Central memory CD8-positive, alpha-beta T cell (primary cell): ENCODE measurements at regions not wholly inside any gene's neighbourhood (a gene's known extent, or its start where the extent isn't known, plus 50 kb on each side); places are given as distances from the start of the nearest gene placed in this dataset.
"Not testable (repeated sequence)": the region's sequence is repeated elsewhere in the genome, so short reads cannot be mapped to it uniquely, and the experiment has no call there.

ENCODE experiments used
- ATAC-seq: fragments of 150-1000 bp; cut with Tn5 transposase; replicated peaks from 2 replicates; pipeline ENCODE4 v1.10.0; 2022; ENCODE audit warnings: mild to moderate bottlenecking, moderate FRiP score, moderate number of reproducible peaks; ENCODE audit not compliant: poor library complexity, severe bottlenecking; ENCODE audit errors: extremely low read depth
- DNase-seq, 2 donors: peaks; one replicate each; pipeline ENCODE4 v3.0.0; 2021; ENCODE audit warnings: low spot score in 2 of 2
- H3K27ac Mint-ChIP-seq: one replicate; pipeline ENCODE4 v1.8.0; 2022; ENCODE audit warnings: low read depth, mild to moderate bottlenecking, moderate library complexity, mixed read lengths
- H3K27me3 Mint-ChIP-seq: one replicate; pipeline ENCODE4 v1.8.0; 2022; ENCODE audit warnings: mixed read lengths
- H3K36me3 Mint-ChIP-seq: one replicate; pipeline ENCODE4 v1.8.0; 2022; ENCODE audit warnings: mild to moderate bottlenecking, moderate library complexity, mixed read lengths; ENCODE audit not compliant: insufficient read depth
- H3K4me1 Mint-ChIP-seq: one replicate; pipeline ENCODE4 v1.8.0; 2022; ENCODE audit warnings: mixed read lengths
- H3K4me3 Mint-ChIP-seq: one replicate; pipeline ENCODE4 v1.8.0; 2022; ENCODE audit warnings: mild to moderate bottlenecking, moderate library complexity, mixed read lengths
- H3K9me3 Mint-ChIP-seq: one replicate; pipeline ENCODE4 v1.8.0; 2022; ENCODE audit warnings: mixed read lengths

- no peak for ATAC-seq
- Mint-ChIP-seq H3K36me3 (peaks cover 2% of the 10 kb centered on the region), H3K4me1 (no peaks in the 10 kb centered on the region), H3K9me3 (no peaks in the 10 kb centered on the region), H3K4me3 (no peak overlapping the region), H3K27me3 (no peaks in the 10 kb centered on the region), H3K27ac (no peak overlapping the region)
- no peak for DNase-seq
Measured at GRCh38 chr18:43777636-43778304, 500.5 kb upstream of the SYT4 start.

- Mint-ChIP-seq H3K4me3 (no peak overlapping the region), H3K36me3 (no peaks in the 10 kb centered on the region), H3K27me3 (no peaks in the 10 kb centered on the region), H3K4me1 (no peaks in the 10 kb centered on the region), H3K27ac (no peak overlapping the region), H3K9me3 (peaks cover 6% of the 10 kb centered on the region)
- DNase-seq (no peak), ATAC-seq (no peak)
Measured at GRCh38 chr18:43780782-43781340, 503.6 kb upstream of the SYT4 start.

GRCh38 chr18:43785158-43785557 lies 507.9 kb upstream of the SYT4 start:
- ATAC-seq (no peak), DNase-seq (no peak)
- Mint-ChIP-seq H3K4me3 (no peak overlapping the region), H3K9me3 (peaks cover 6% of the 10 kb centered on the region), H3K4me1 (no peaks in the 10 kb centered on the region), H3K36me3 (no peaks in the 10 kb centered on the region), H3K27ac (no peak overlapping the region), H3K27me3 (no peaks in the 10 kb centered on the region)

GRCh38 chr18:43786893-43787292 lies 509.6 kb upstream of the SYT4 start:
- H3K27me3 Mint-ChIP-seq, result no peaks in the 10 kb centered on the region
- H3K4me3 Mint-ChIP-seq, result no peak overlapping the region
- peaks cover 13% of the 10 kb centered on the region for H3K9me3 Mint-ChIP-seq
- no peak overlapping the region for H3K27ac Mint-ChIP-seq
- ATAC-seq, result no peak
- no peaks in the 10 kb centered on the region for H3K36me3 Mint-ChIP-seq
- no peak for DNase-seq
- H3K4me1 Mint-ChIP-seq, result no peaks in the 10 kb centered on the region

GRCh38 chr18:43787721-43788120 lies 510.4 kb upstream of the SYT4 start:
- peaks cover 13% of the 10 kb centered on the region for H3K9me3 Mint-ChIP-seq
- DNase-seq, H3K4me3 Mint-ChIP-seq, H3K27ac Mint-ChIP-seq, H3K36me3 Mint-ChIP-seq, ATAC-seq, H3K4me1 Mint-ChIP-seq, H3K27me3 Mint-ChIP-seq: not testable (repeated sequence)

GRCh38 chr18:43789234-43790000 lies 512.1 kb upstream of the SYT4 start:
- Mint-ChIP-seq H3K27me3 (no peaks in the 10 kb centered on the region), H3K27ac (no peak overlapping the region), H3K4me1 (no peaks in the 10 kb centered on the region), H3K36me3 (peaks cover under 1% of the 10 kb centered on the region), H3K4me3 (no peak overlapping the region), H3K9me3 (peaks cover 7% of the 10 kb centered on the region)
- ATAC-seq (no peak), DNase-seq (no peak)

- ATAC-seq, result no peak
- Mint-ChIP-seq H3K36me3 (peaks cover 2% of the 10 kb centered on the region), H3K27me3 (no peaks in the 10 kb centered on the region), H3K4me3 (no peak overlapping the region), H3K9me3 (peaks cover 7% of the 10 kb centered on the region), H3K27ac (no peak overlapping the region), H3K4me1 (no peaks in the 10 kb centered on the region)
- no peak for DNase-seq
Measured at GRCh38 chr18:43793910-43794309, 516.6 kb upstream of the SYT4 start.

GRCh38 chr18:43794363-43794762 lies 517.1 kb upstream of the SYT4 start:
- DNase-seq (no peak), ATAC-seq (no peak)
- peaks cover 2% of the 10 kb centered on the region for H3K36me3 Mint-ChIP-seq
- H3K9me3 Mint-ChIP-seq, result peaks cover 7% of the 10 kb centered on the region
- no peak overlapping the region for H3K27ac Mint-ChIP-seq
- no peaks in the 10 kb centered on the region for H3K27me3 Mint-ChIP-seq
- H3K4me1 Mint-ChIP-seq, result no peaks in the 10 kb centered on the region
- H3K4me3 Mint-ChIP-seq, result no peak overlapping the region

GRCh38 chr18:43797347-43797746 lies 520.1 kb upstream of the SYT4 start:
- Mint-ChIP-seq H3K4me1 (no peaks in the 10 kb centered on the region), H3K9me3 (peaks cover 11% of the 10 kb centered on the region)

GRCh38 chr18:43800584-43800983 lies 523.3 kb upstream of the SYT4 start:
- H3K36me3 Mint-ChIP-seq, result no peaks in the 10 kb centered on the region
- ATAC-seq (no peak), DNase-seq (no peak)
- no peaks in the 10 kb centered on the region for H3K27me3 Mint-ChIP-seq
- H3K27ac Mint-ChIP-seq, result no peak overlapping the region
- H3K4me3 Mint-ChIP-seq, result no peak overlapping the region
- H3K4me1 Mint-ChIP-seq, result no peaks in the 10 kb centered on the region
- peaks cover 11% of the 10 kb centered on the region for H3K9me3 Mint-ChIP-seq

More at GRCh38 chr18:43797347-43797746, 520.1 kb upstream of the SYT4 start:
- H3K4me3 Mint-ChIP-seq, result no peak overlapping the region
- DNase-seq (no peak), ATAC-seq (no peak)
- H3K27ac Mint-ChIP-seq, result no peak overlapping the region
- peaks cover 2% of the 10 kb centered on the region for H3K36me3 Mint-ChIP-seq
- H3K27me3 Mint-ChIP-seq, result no peaks in the 10 kb centered on the region

GRCh38 chr18:43805646-43806194 lies 528.4 kb upstream of the SYT4 start:
- Mint-ChIP-seq H3K27me3 (no peaks in the 10 kb centered on the region), H3K4me3 (no peak overlapping the region), H3K27ac (no peak overlapping the region), H3K4me1 (no peaks in the 10 kb centered on the region), H3K36me3 (no peaks in the 10 kb centered on the region), H3K9me3 (peaks cover 10% of the 10 kb centered on the region)
- no peak for DNase-seq
- ATAC-seq, result no peak

- H3K27me3 Mint-ChIP-seq, result no peaks in the 10 kb centered on the region
- H3K4me1 Mint-ChIP-seq, result no peaks in the 10 kb centered on the region
- DNase-seq (no peak), ATAC-seq (no peak)
- no peaks in the 10 kb centered on the region for H3K9me3 Mint-ChIP-seq
- H3K4me3 Mint-ChIP-seq, result no peak overlapping the region
- no peaks in the 10 kb centered on the region for H3K36me3 Mint-ChIP-seq
- no peak overlapping the region for H3K27ac Mint-ChIP-seq
Measured at GRCh38 chr18:43812627-43813026, 535.3 kb upstream of the SYT4 start.

- peaks cover 6% of the 10 kb centered on the region for H3K9me3 Mint-ChIP-seq
- H3K36me3 Mint-ChIP-seq, result no peaks in the 10 kb centered on the region
- H3K27me3 Mint-ChIP-seq, result no peaks in the 10 kb centered on the region
- ATAC-seq (no peak), DNase-seq (no peak)
- H3K4me1 Mint-ChIP-seq, result no peaks in the 10 kb centered on the region
- no peak overlapping the region for H3K4me3 Mint-ChIP-seq
- no peak overlapping the region for H3K27ac Mint-ChIP-seq
Measured at GRCh38 chr18:43819397-43819796, 542.1 kb upstream of the SYT4 start.
